H9 (cell line): ENCODE measurements at regions not wholly inside any gene's neighbourhood (a gene's known extent, or its start where the extent isn't known, plus 50 kb on each side); places are given as distances from the start of the nearest gene placed in this dataset.

ENCODE experiments used
- DNase-seq: peaks from one replicate; pipeline ENCODE4 v3.0.0-alpha.2; 2017
- H2AFZ ChIP-seq: one replicate; pipeline ENCODE4 v1.6.1; 2013; ENCODE audit warnings: mild to moderate bottlenecking, low read length, control low read depth, moderate library complexity
- H2AK5ac ChIP-seq: 2 replicates; pipeline ENCODE4 v1.6.1; 2013; ENCODE audit warnings: low read length, control low read depth, mixed read lengths; ENCODE audit not compliant: insufficient read length
- H2BK120ac ChIP-seq: one replicate; pipeline ENCODE4 v1.6.1; 2013; ENCODE audit warnings: low read depth, mild to moderate bottlenecking, low read length, control low read depth, inconsistent platforms; ENCODE audit not compliant: poor library complexity, severe bottlenecking
- H2BK12ac ChIP-seq: 2 replicates; pipeline ENCODE4 v1.6.1; 2013; ENCODE audit warnings: low read length, control low read depth, mixed read lengths, low read depth; ENCODE audit not compliant: insufficient read length
- H2BK15ac ChIP-seq: 2 replicates; pipeline ENCODE4 v1.6.1; 2013; ENCODE audit warnings: low read depth, low read length, control low read depth
- H2BK20ac ChIP-seq: one replicate; pipeline ENCODE4 v1.6.1; 2013; ENCODE audit warnings: low read depth, mild to moderate bottlenecking, low read length, control low read depth, inconsistent platforms; ENCODE audit not compliant: poor library complexity, severe bottlenecking
- H2BK5ac ChIP-seq: 2 replicates; pipeline ENCODE4 v1.6.1; 2013; ENCODE audit warnings: low read length, control low read depth, mixed read lengths; ENCODE audit not compliant: insufficient read length
- H3K14ac ChIP-seq: 2 replicates; pipeline ENCODE4 v1.6.1; 2013; ENCODE audit warnings: low read length, control low read depth; ENCODE audit not compliant: insufficient read depth
- H3K18ac ChIP-seq: 2 replicates; pipeline ENCODE4 v1.6.1; 2013; ENCODE audit warnings: low read depth, mild to moderate bottlenecking, mixed read lengths, low read length, control low read depth; ENCODE audit not compliant: insufficient read length
- H3K23ac ChIP-seq: 2 replicates; pipeline ENCODE4 v1.6.1; 2013; ENCODE audit warnings: low read length, control low read depth, mixed read lengths, low read depth; ENCODE audit not compliant: insufficient read length
- H3K23me2 ChIP-seq: 2 replicates; pipeline ENCODE4 v1.6.1; 2013; ENCODE audit warnings: low read depth, mild to moderate bottlenecking, mixed read lengths, low read length, control low read depth; ENCODE audit not compliant: insufficient read length, poor library complexity, severe bottlenecking
- H3K27ac ChIP-seq: 2 replicates; pipeline ENCODE4 v1.5.1; 2013; ENCODE audit warnings: low read length, control low read depth, mixed read lengths, low read depth; ENCODE audit not compliant: insufficient read length
- H3K27me3 ChIP-seq: 2 replicates; pipeline ENCODE4 v1.6.1; 2013; ENCODE audit warnings: low read length, control low read depth, inconsistent platforms; ENCODE audit not compliant: insufficient read depth
- H3K4ac ChIP-seq: 2 replicates; pipeline ENCODE4 v1.6.1; 2013; ENCODE audit warnings: low read depth, mild to moderate bottlenecking, control low read depth, inconsistent platforms, low read length, moderate library complexity
- H3K4me1 ChIP-seq: 2 replicates; pipeline ENCODE4 v1.6.1; 2013; ENCODE audit warnings: low read length, control low read depth, inconsistent platforms; ENCODE audit not compliant: insufficient read depth
- H3K4me2 ChIP-seq: 2 replicates; pipeline ENCODE4 v1.6.1; 2013; ENCODE audit warnings: low read length, control low read depth, mixed read lengths; ENCODE audit not compliant: insufficient read length, insufficient read depth
- H3K56ac ChIP-seq: 2 replicates; pipeline ENCODE4 v1.6.1; 2013; ENCODE audit warnings: low read depth, mild to moderate bottlenecking, mixed read lengths, low read length, control low read depth; ENCODE audit not compliant: insufficient read length
- H3K79me1 ChIP-seq: 2 replicates; pipeline ENCODE4 v1.6.1; 2013; ENCODE audit warnings: low read depth, mild to moderate bottlenecking, moderate library complexity, low read length, control low read depth, inconsistent platforms; ENCODE audit not compliant: insufficient read depth, poor library complexity, severe bottlenecking
- H3K79me2 ChIP-seq: 2 replicates; pipeline ENCODE4 v1.6.1; 2013; ENCODE audit warnings: low read length, control low read depth, inconsistent platforms; ENCODE audit not compliant: insufficient read depth
- H3K9ac ChIP-seq: 2 replicates; pipeline ENCODE4 v1.6.1; 2013; ENCODE audit warnings: low read length, control low read depth, mixed read lengths; ENCODE audit not compliant: insufficient read length; ENCODE audit errors: extremely low read depth
- H3K9me3 ChIP-seq: one replicate; pipeline ENCODE4 v1.6.1; 2013; ENCODE audit warnings: low read depth, low read length, inconsistent platforms; ENCODE audit not compliant: control insufficient read depth
- H3T11ph ChIP-seq: one replicate; pipeline ENCODE4 v1.6.1; 2013; ENCODE audit warnings: mild to moderate bottlenecking, low read length, control low read depth, inconsistent platforms
- H4K20me1 ChIP-seq: one replicate; pipeline ENCODE4 v1.6.1; 2013; ENCODE audit not compliant: control insufficient read depth, insufficient read length, insufficient read depth
- H4K5ac ChIP-seq: 2 replicates; pipeline ENCODE4 v1.6.1; 2013; ENCODE audit warnings: low read depth, mild to moderate bottlenecking, mixed read lengths, low read length, control low read depth; ENCODE audit not compliant: insufficient read length
- H4K8ac ChIP-seq: replicated peaks from 2 replicates; pipeline ENCODE4 v1.6.1; 2013; ENCODE audit warnings: low read length, control low read depth, mixed read lengths, low read depth; ENCODE audit not compliant: insufficient read length
- H4K91ac ChIP-seq: 2 replicates; pipeline ENCODE4 v1.6.1; 2013; ENCODE audit warnings: low read depth, mild to moderate bottlenecking, moderate library complexity, mixed read lengths, low read length, control low read depth; ENCODE audit not compliant: insufficient read length
- H3K27ac Mint-ChIP-seq, 3 experiments: 2 replicates in 2 of 3; 3 replicates in 1 of 3; pipeline ENCODE4 v1.8.0; 2020 to 2021; ENCODE audit warnings: mixed read lengths in 3 of 3, mild to moderate bottlenecking in 1 of 3, moderate library complexity in 1 of 3
- H3K27me3 Mint-ChIP-seq: 2 replicates; pipeline ENCODE4 v1.8.0; 2021; ENCODE audit warnings: low read depth, mild to moderate bottlenecking, moderate library complexity, mixed read lengths
- H3K36me3 Mint-ChIP-seq, 3 experiments: 2 replicates in 2 of 3; 3 replicates in 1 of 3; pipeline ENCODE4 v1.8.0; 2020 to 2021; ENCODE audit warnings: low read depth in 3 of 3, mixed read lengths in 3 of 3; ENCODE audit not compliant: insufficient read depth in 1 of 3
- H3K4me1 Mint-ChIP-seq, 2 experiments: 2 replicates each; pipeline ENCODE4 v1.8.0; 2020; ENCODE audit warnings: mixed read lengths in 2 of 2
- H3K4me3 Mint-ChIP-seq, 2 experiments: 2 replicates in 1 of 2; 3 replicates in 1 of 2; pipeline ENCODE4 v1.8.0; 2020 to 2021; ENCODE audit warnings: mild to moderate bottlenecking in 2 of 2, mixed read lengths in 2 of 2, moderate library complexity in 1 of 2
- H3K9me3 Mint-ChIP-seq, 2 experiments: 2 replicates in 1 of 2; 3 replicates in 1 of 2; pipeline ENCODE4 v1.8.0; 2020; ENCODE audit warnings: mild to moderate bottlenecking in 2 of 2, mixed read lengths in 2 of 2, moderate library complexity in 1 of 2
- WGBS: extraction: QIAGEN DNeasy Blood & Tissue Kit; methylation state at CpG from one replicate; pipeline ENCODE4 v1.1.7; 2013; ENCODE audit warnings: missing lambda C conversion rate, low lambda C conversion rate, mixed read lengths; ENCODE audit not compliant: insufficient read length; ENCODE audit errors: extremely low coverage; 5-methylcytosine and 5-hydroxymethylcytosine counted together
- TF ChIP-seq, protein P1 (sequence below): fragments of 200-600 bp; sonication (generic); conservative IDR thresholded peaks from 3 replicates; pipeline ENCODE4 v1.8.0; 2021; ENCODE audit warnings: antibody characterized with exemption, mild to moderate bottlenecking

DNA sequence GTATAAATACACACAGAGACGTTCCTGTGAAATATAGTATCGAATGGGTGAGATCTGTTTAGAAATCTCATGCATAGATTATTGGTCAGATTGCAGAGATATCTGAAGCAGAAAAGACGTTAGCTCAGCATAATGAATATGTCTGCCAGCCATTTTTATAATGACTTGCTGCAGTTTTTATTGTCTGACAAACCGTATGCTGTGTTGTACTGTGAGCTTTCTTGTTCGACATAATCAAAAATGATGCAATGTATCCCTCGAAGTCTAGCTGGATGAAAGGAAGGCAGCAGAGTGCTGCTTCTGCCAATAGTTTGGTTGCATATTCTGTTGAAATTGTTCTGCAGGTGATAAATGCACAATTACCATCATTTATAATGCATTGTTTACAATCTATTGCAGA is 514.9 kb upstream of the ARRDC3 start:
- H4K5ac ChIP-seq, result no peak overlapping the region
- H3K23ac ChIP-seq, result no peak overlapping the region
- H3K9ac ChIP-seq, result no peak overlapping the region
- DNase-seq, result no peak
- no peaks in the 10 kb centered on the region for H4K20me1 ChIP-seq
- no peaks in the 10 kb centered on the region for H3K27me3 ChIP-seq
- H3K56ac ChIP-seq, result no peak overlapping the region
- H3K27ac ChIP-seq, result no peak overlapping the region
- Mint-ChIP-seq H3K9me3 (no peaks in the 10 kb centered on the region), H3K27ac (no peak overlapping the region), H3K4me3 (no peak overlapping the region), H3K4me1 (peaks cover 5 to 12% of the 10 kb centered on the region in 2 experiments), H3K27me3 (no peaks in the 10 kb centered on the region), H3K36me3 (no peaks in the 10 kb centered on the region)
- no peak overlapping the region for H3T11ph ChIP-seq
- no peaks in the 10 kb centered on the region for H3K79me2 ChIP-seq
- H4K91ac ChIP-seq, result no peak overlapping the region
- H3K4me2 ChIP-seq, result no peak overlapping the region
- no peak overlapping the region for H3K14ac ChIP-seq
- no peaks in the 10 kb centered on the region for H3K79me1 ChIP-seq
- no CpG with 5 or more reads among the region's 6 CpGs for WGBS
- no peak overlapping the region for H2AFZ ChIP-seq
- no peak overlapping the region for H2BK12ac ChIP-seq
- H2BK20ac ChIP-seq, result no peak overlapping the region
- no peak overlapping the region for H2BK120ac ChIP-seq
- no peaks in the 10 kb centered on the region for H3K9me3 ChIP-seq
- TF ChIP-seq, protein P1, sequence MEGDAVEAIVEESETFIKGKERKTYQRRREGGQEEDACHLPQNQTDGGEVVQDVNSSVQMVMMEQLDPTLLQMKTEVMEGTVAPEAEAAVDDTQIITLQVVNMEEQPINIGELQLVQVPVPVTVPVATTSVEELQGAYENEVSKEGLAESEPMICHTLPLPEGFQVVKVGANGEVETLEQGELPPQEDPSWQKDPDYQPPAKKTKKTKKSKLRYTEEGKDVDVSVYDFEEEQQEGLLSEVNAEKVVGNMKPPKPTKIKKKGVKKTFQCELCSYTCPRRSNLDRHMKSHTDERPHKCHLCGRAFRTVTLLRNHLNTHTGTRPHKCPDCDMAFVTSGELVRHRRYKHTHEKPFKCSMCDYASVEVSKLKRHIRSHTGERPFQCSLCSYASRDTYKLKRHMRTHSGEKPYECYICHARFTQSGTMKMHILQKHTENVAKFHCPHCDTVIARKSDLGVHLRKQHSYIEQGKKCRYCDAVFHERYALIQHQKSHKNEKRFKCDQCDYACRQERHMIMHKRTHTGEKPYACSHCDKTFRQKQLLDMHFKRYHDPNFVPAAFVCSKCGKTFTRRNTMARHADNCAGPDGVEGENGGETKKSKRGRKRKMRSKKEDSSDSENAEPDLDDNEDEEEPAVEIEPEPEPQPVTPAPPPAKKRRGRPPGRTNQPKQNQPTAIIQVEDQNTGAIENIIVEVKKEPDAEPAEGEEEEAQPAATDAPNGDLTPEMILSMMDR, result no peak
- no peak overlapping the region for H3K18ac ChIP-seq
- no peaks in the 10 kb centered on the region for H3K4me1 ChIP-seq
- H2AK5ac ChIP-seq, result no peak overlapping the region
- no peak overlapping the region for H3K4ac ChIP-seq
- no peaks in the 10 kb centered on the region for H3K23me2 ChIP-seq
- H2BK15ac ChIP-seq, result no peak overlapping the region
- no peak overlapping the region for H4K8ac ChIP-seq
- H2BK5ac ChIP-seq, result no peak overlapping the region
